Heart right ventricle (tissue), 16 donors: ENCODE measurements at regions not wholly inside any gene's neighbourhood (a gene's known extent, or its start where the extent isn't known, plus 50 kb on each side); places are given as distances from the start of the nearest gene placed in this dataset.

Source experiments
- ATAC-seq, 8 donors: fragments of 200-7000 bp; cut with Tn5 transposase; one replicate each; pipeline ENCODE4 v1.9.1; 2020; ENCODE audit warnings: mild to moderate bottlenecking in 8 of 8, moderate library complexity in 8 of 8, moderate number of reproducible peaks in 1 of 8
- DNase-seq, 2 donors: peaks; one replicate each; pipeline ENCODE4 v3.0.0-alpha.2; 2020
- H3K27ac ChIP-seq, 10 donors: fragments of 200-600 bp; sonication (generic) in 2 of 10; one replicate each; pipeline versions ENCODE4 v1.5.0 to v1.8.0; 2020 to 2022; ENCODE audit warnings: mild to moderate bottlenecking in 3 of 10
- H3K27me3 ChIP-seq, 7 donors: fragments of 200-600 bp; one replicate each; pipeline ENCODE4 v1.8.0; 2021 to 2022; ENCODE audit warnings: mild to moderate bottlenecking in 2 of 7
- H3K36me3 ChIP-seq, 9 donors: fragments of 200-600 bp; sonication (generic) in 1 of 9; one replicate each; pipeline versions ENCODE4 v1.5.0 to v1.8.0; 2020 to 2022; ENCODE audit warnings: mild to moderate bottlenecking in 2 of 9
- H3K4me1 ChIP-seq, 9 donors: fragments of 200-600 bp; sonication (generic) in 1 of 9; one replicate each; pipeline versions ENCODE4 v1.5.0 to v1.8.0; 2020 to 2022; ENCODE audit warnings: mild to moderate bottlenecking in 4 of 9
- H3K4me3 ChIP-seq, 10 donors: fragments of 200-600 bp; sonication (generic) in 2 of 10; one replicate each; pipeline versions ENCODE4 v1.5.0 to v1.8.0; 2020 to 2022; ENCODE audit warnings: mild to moderate bottlenecking in 7 of 10, moderate library complexity in 2 of 10
- H3K9me3 ChIP-seq, 11 donors: fragments of 200-600 bp in 10 of 11; sonication (generic) in 2 of 11; one replicate each; pipeline versions ENCODE4 v1.5.0 to v1.8.0; 2013 to 2022; ENCODE audit warnings: mild to moderate bottlenecking in 2 of 11, control low read depth in 1 of 11, moderate library complexity in 1 of 11
- CTCF ChIP-seq, 9 donors: fragments of 200-600 bp; sonication (generic) in 2 of 9; IDR thresholded peaks; one replicate each; pipeline versions ENCODE4 v1.5.0 to v1.8.0; 2021 to 2022; ENCODE audit warnings: antibody characterized with exemption in 9 of 9, mild to moderate bottlenecking in 5 of 9, moderate library complexity in 1 of 9
- WGBS, 2 donors: extraction: QIAGEN DNeasy Blood & Tissue Kit; methylation state at CpG; one replicate each; pipeline ENCODE4 v1.1.7; 2013; ENCODE audit warnings: inconsistent platforms in 1 of 2; 5-methylcytosine and 5-hydroxymethylcytosine counted together
- intact Hi-C, 10 donors: fragments of 100-400 bp; cut with DNase I; formaldehyde crosslinking; loops; one replicate each; pipeline versions ENCODE4 v1.11.1 to v1.14.2; 2022
- donor health status: Arrhythmogenic right ventricular cardiomyopathy.
- donor health status: ischemic (EF 13 %, LVEDD 7.1; RV severe dilation, severe dysfunction).
- donor health status: healthy with polysubstance abuse.
- donor health status: DM: no; HTN: yes; CAD: no.
- donor health status: DM: no; HTN: no; CAD: no.
- donor health status: ischemic (EF 25% LVEDD 6.9; RV normal size, moderate dysfunction).
- donor health status: ischemic (EF 25% LVEDD 5.7; RV mildly dilated, moderate dysfunction).
- donor health status: healthy.
- donor health status: DM: yes; HTN: yes; CAD: no.
- donor health status: Ischemic cardiomyopathy.
- donor health status: ischemic (EF 35%, LVEDD 5.7; RV mildly dilated, moderate dysfunction).
- donor health status: nonischemic (EF 11% LVEDD 7.7; RV severe dilation, severe dysfunction).
- donor health status: DM: yes; HTN: yes; CAD: no.
- donor health status: PGD.
- donor health status: ischemic (EF 29% LVEDD 5.4; RV normal size, mild dysfunction).
- donor health status: nonischemic (EF 23%, LVEDD 6.1; RV moderate dilation, normal function).

DNA sequence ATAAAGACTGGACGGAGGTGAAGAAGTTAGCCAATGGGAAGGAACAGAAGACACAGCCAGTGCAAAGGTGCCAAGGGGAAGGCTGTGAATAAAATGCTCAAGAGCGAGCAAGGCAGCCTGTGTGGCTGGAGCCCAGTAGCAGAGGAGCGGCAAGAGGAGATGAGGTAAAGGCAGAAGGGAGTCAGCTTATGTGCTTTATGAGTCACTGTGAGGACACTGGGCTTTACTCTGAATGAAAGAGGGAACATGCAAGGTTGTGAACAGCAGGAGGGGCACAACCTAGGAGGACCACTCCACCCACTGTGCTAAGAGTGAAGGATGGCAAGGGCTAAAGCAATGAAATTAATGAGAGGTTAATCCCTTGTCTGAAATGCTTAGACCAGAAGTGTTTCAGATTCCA lies 129.0 kb upstream of the ODAD2 start:
- DNase-seq (no peak), ATAC-seq (no peak)
- peaks cover 0 to 11% (median 0%) of the 10 kb centered on the region in 9 donors for H3K36me3 ChIP-seq
- H3K27ac ChIP-seq: no peak overlapping the region
- peaks cover 0 to 4% (median 0%) of the 10 kb centered on the region in 11 donors for H3K9me3 ChIP-seq
- H3K27me3 ChIP-seq: no peaks in the 10 kb centered on the region
- no peaks in the 10 kb centered on the region for H3K4me1 ChIP-seq
- 94 to 96% methylated on average over 3 of the region's 3 CpGs for WGBS, 2 donors
- no peak for TF ChIP-seq CTCF (IDR thresholded peaks at IDR 0.05)
- intact Hi-C loops: no loop called here
- no peak overlapping the region for H3K4me3 ChIP-seq

DNA sequence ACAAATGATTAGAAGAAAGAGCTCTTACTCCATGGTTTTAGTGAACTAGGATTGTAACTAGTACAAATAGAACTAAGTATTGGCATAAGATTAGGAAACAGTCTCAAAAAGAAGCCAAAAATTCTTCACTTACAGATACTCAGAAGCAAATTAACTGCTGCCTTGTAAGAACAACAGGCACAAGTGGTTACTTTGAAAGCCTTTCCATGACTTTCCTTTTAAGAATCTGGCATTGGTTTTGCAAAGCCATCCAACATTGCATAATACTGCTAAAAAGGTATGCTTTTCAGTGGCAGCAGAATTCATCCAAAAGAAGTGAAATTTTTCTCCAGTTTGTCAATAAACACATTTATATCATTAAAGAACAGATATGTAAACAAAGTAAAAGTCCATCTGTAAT lies 126.8 kb upstream of the ODAD2 start:
- DNase-seq: no peak
- TF ChIP-seq CTCF (IDR thresholded peaks at IDR 0.05): no peak
- no peaks in the 10 kb centered on the region for H3K4me1 ChIP-seq
- no peaks in the 10 kb centered on the region for H3K27me3 ChIP-seq
- intact Hi-C loops: no loop called here
- ATAC-seq: no peak
- H3K27ac ChIP-seq: no peak overlapping the region
- no peaks in the 10 kb centered on the region for H3K9me3 ChIP-seq
- H3K36me3 ChIP-seq: peaks cover 0 to 21% (median 0%) of the 10 kb centered on the region in 9 donors
- H3K4me3 ChIP-seq: no peak overlapping the region

- WGBS, 2 donors: 75 to 84% methylated on average over 4 of the region's 4 CpGs
- intact Hi-C loops: no loop called here
- Histone ChIP-seq H3K9me3 (no peaks in the 10 kb centered on the region), H3K4me1 (no peaks in the 10 kb centered on the region), H3K27me3 (no peaks in the 10 kb centered on the region), H3K4me3 (no peak overlapping the region), H3K36me3 (peaks cover 0 to 30% (median 0%) of the 10 kb centered on the region in 9 donors), H3K27ac (no peak overlapping the region)
- ATAC-seq: no peak
- no peak for DNase-seq
- TF ChIP-seq CTCF (IDR thresholded peaks at IDR 0.05): no peak
Observed at GRCh38 chr10:28120795-28121194, 121.9 kb upstream of the ODAD2 start.

DNA sequence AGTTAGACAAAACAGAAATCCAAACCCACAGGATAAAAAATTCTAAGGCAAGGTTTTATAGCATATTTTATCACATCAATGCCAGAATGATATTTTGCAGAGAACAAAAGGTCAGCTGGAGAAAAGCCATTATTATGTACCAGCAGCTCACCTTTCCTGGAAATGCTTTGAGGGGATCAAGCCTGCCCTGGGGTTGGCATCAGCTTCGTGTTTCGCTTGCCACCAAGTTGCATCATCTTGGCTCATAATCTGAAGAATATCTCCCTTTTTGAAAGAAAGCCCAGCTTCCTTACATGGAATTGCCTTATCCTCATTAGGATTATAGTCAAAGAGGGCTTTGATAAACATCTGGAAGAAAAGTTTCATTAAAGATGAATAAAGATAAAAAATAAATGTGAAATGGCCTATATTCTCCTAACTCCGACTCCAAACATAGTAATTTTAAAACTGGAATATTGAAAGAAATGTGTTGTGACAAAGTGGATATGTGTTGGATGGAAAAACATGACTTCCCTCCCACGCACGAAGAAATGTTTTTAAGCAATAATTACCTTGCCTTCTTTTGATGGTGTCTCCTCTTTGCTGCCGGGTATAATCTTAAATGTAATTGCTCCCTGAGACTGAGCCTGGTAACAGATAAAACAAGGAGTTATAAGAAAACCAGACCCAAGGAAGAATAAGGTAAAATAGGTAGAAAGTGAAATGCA lies 121.3 kb upstream of the ODAD2 start:
- no peak for TF ChIP-seq CTCF (IDR thresholded peaks at IDR 0.05)
- ATAC-seq (no peak), DNase-seq (no peak)
- Histone ChIP-seq H3K4me3 (no peak overlapping the region), H3K27me3 (no peaks in the 10 kb centered on the region), H3K27ac (no peak overlapping the region), H3K36me3 (peaks cover 0 to 30% (median 0%) of the 10 kb centered on the region in 9 donors), H3K4me1 (no peaks in the 10 kb centered on the region), H3K9me3 (no peaks in the 10 kb centered on the region)
- intact Hi-C loops: no loop called here
- WGBS, 2 donors: 66 to 72% methylated on average over 6 of the region's 6 CpGs
